Panc1 (cell line): ENCODE measurements at regions not wholly inside any gene's neighbourhood (a gene's known extent, or its start where the extent isn't known, plus 50 kb on each side); places are given as distances from the start of the nearest gene placed in this dataset.

Experiments
- ATAC-seq: fragments of 200-7000 bp; cut with Tn5 transposase; 2 replicates; pipeline ENCODE4 v1.9.1; 2020; ENCODE audit warnings: mild to moderate bottlenecking, moderate library complexity
- BruUV-seq: library from RNA; stranded (reverse); fragments of 400-500 nt; replicated peaks from 2 replicates; lab custom pipeline; 2021; lab: Mats Ljungman, UMichigan
- CTCF ChIA-PET: fragments of 300-600 bp; sonication (Branson Sonifier 250); formaldehyde crosslinking; loops from one replicate; lab custom pipeline; 2022; ENCODE audit warnings: antibody characterized with exemption; lab: Charles Lee
- POLR2A ChIA-PET: fragments of 300-600 bp; sonication (Branson Sonifier 250); formaldehyde crosslinking; loops from one replicate; lab custom pipeline; 2022; ENCODE audit warnings: antibody characterized with exemption; lab: Charles Lee
- DNase-seq: peaks from one replicate; pipeline ENCODE4 v3.0.0-alpha.2; 2010; ENCODE audit warnings: low read depth, low spot score
- H3K27ac ChIP-seq: 2 replicates; pipeline ENCODE4 v1.5.1; 2011; ENCODE audit warnings: mild to moderate bottlenecking, low read length, inconsistent platforms
- H3K27me3 ChIP-seq: fragments of 200-500 bp; sonication (Bioruptor generic); 2 replicates; pipeline ENCODE4 v1.6.0; 2014; ENCODE audit warnings: low read length, inconsistent platforms; ENCODE audit not compliant: control insufficient read depth, insufficient read depth
- H3K36me3 ChIP-seq: fragments of 200-500 bp; sonication (Bioruptor generic); 2 replicates; pipeline ENCODE4 v1.5.1; 2014; ENCODE audit warnings: inconsistent platforms, mild to moderate bottlenecking, low read length, moderate library complexity; ENCODE audit not compliant: control insufficient read depth, insufficient read depth
- H3K4me1 ChIP-seq: 2 replicates; pipeline ENCODE4 v1.5.1; 2011; ENCODE audit warnings: inconsistent platforms, mild to moderate bottlenecking, low read length, moderate library complexity; ENCODE audit not compliant: control insufficient read depth, insufficient read depth
- H3K4me3 ChIP-seq, 2 experiments: 2 replicates each; pipeline ENCODE4 v1.5.1; 2011 to 2012; ENCODE audit warnings: low read depth in 2 of 2, low read length in 2 of 2, mild to moderate bottlenecking in 2 of 2, inconsistent platforms in 1 of 2, moderate library complexity in 1 of 2
- H3K9me3 ChIP-seq: fragments of 200-500 bp; sonication (Bioruptor generic); 2 replicates; pipeline ENCODE4 v1.5.1; 2014; ENCODE audit warnings: low read depth, mild to moderate bottlenecking, inconsistent platforms, low read length, moderate library complexity; ENCODE audit not compliant: control insufficient read depth, insufficient read depth
- CTCF ChIP-seq: fragments of 450-650 bp; IDR thresholded peaks from 2 replicates; pipeline ENCODE4 v1.5.1; 2017; ENCODE audit warnings: mild to moderate bottlenecking
- POLR2AphosphoS5 ChIP-seq: IDR thresholded peaks from 2 replicates; pipeline ENCODE4 v1.6.1; 2012; ENCODE audit warnings: mild to moderate bottlenecking, low read depth, low read length, moderate library complexity
- REST ChIP-seq, 2 experiments: IDR thresholded peaks; 2 replicates each; pipeline ENCODE4 v1.6.1; 2011 to 2012; ENCODE audit warnings: low read depth in 2 of 2, control low read depth in 1 of 2, low read length in 1 of 2, mild to moderate bottlenecking in 1 of 2, moderate library complexity in 1 of 2; ENCODE audit not compliant: insufficient read depth in 1 of 2
- SIN3A ChIP-seq: IDR thresholded peaks from 2 replicates; pipeline ENCODE4 v1.6.1; 2012; ENCODE audit warnings: low read depth, mild to moderate bottlenecking, low read length, moderate library complexity, borderline replicate concordance; ENCODE audit not compliant: insufficient read depth
- TCF7L2 ChIP-seq: IDR thresholded peaks from 2 replicates; pipeline ENCODE4 v1.6.1; 2011; ENCODE audit warnings: mild to moderate bottlenecking, low read depth, low read length, inconsistent platforms
- in situ Hi-C: cut with HindIII; loops from 2 replicates; pipeline ENCODE4 v1.10.0; 2016; ENCODE audit warnings: low sequenced_read_pairs, low pct_unique_long_range_greater_than_20kb
- intact Hi-C: fragments of 100-400 bp; cut with micrococcal nuclease; formaldehyde crosslinking; loops from one replicate; pipeline ENCODE4 v1.10.0; 2022; ENCODE audit not compliant: unreplicated experiment

- intact Hi-C loops (no loop called here), in situ Hi-C loops (no loop called here)
- ChIA-PET CTCF (no interaction called here), POLR2A (no interaction called here)
- ATAC-seq (no peak), DNase-seq (no peak)
- no peaks in the 10 kb centered on the region for H3K36me3 ChIP-seq
- H3K27me3 ChIP-seq = peaks cover 8% of the 10 kb centered on the region
- no peaks in the 10 kb centered on the region for H3K9me3 ChIP-seq
- no peaks in the 10 kb centered on the region for H3K4me1 ChIP-seq
- TF ChIP-seq POLR2AphosphoS5 = no peak
- TF ChIP-seq TCF7L2 = no peak
- no peak for TF ChIP-seq REST (IDR thresholded peaks at IDR 0.05; ENCODE audit: insufficient read depth in 1 of 2, low read depth in 2 of 2, low read length in 1 of 2)
- TF ChIP-seq CTCF = no peak
- no peak for TF ChIP-seq SIN3A
- H3K4me3 ChIP-seq = no peak overlapping the region
- no peak overlapping the region for H3K27ac ChIP-seq
- no TSS peak for BruUV-seq
Observed at GRCh38 chr16:17861981-17862479, 391.3 kb upstream of the XYLT1 start.

- TF ChIP-seq TCF7L2 = no peak
- TF ChIP-seq REST (IDR thresholded peaks at IDR 0.05; ENCODE audit: insufficient read depth in 1 of 2, low read depth in 2 of 2, low read length in 1 of 2) = no peak
- TF ChIP-seq POLR2AphosphoS5 = no peak
- TF ChIP-seq SIN3A = no peak
- TF ChIP-seq CTCF = no peak
- DNase-seq (no peak), ATAC-seq (no peak)
- intact Hi-C loops (no loop called here), in situ Hi-C loops (no loop called here)
- H3K27me3 ChIP-seq = peaks cover 12% of the 10 kb centered on the region
- H3K4me1 ChIP-seq = no peaks in the 10 kb centered on the region
- no peaks in the 10 kb centered on the region for H3K36me3 ChIP-seq
- ChIA-PET CTCF (no interaction called here), POLR2A (no interaction called here)
- no peak overlapping the region for H3K27ac ChIP-seq
- H3K4me3 ChIP-seq = no peak overlapping the region
- H3K9me3 ChIP-seq = no peaks in the 10 kb centered on the region
- BruUV-seq = no TSS peak
Observed at GRCh38 chr16:17858061-17858460, 387.3 kb upstream of the XYLT1 start.
